ENCODE measurements at regions not wholly inside any gene's neighbourhood (a gene's known extent, or its start where the extent isn't known, plus 50 kb on each side); places are given as distances from the start of the nearest gene placed in this dataset.

DNA sequence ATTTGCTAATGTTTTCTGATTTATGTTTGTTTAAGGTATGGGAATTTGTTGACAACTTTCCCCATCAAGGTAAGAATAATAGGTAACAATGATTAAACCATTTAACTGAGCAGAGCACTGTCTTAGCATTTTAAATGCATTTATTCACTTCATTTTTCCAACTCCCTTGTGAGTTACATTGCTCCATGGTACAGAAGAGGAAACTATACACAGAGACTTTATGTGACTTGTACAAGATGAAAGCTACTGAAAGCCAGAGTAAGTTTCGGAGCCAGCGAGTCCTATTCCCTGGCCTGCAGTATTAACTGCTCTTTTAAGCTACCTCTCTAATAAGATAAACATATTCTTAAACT is 708.8 kb downstream of the HDGFL1 start:
- TF ChIP-seq, protein P1, sequence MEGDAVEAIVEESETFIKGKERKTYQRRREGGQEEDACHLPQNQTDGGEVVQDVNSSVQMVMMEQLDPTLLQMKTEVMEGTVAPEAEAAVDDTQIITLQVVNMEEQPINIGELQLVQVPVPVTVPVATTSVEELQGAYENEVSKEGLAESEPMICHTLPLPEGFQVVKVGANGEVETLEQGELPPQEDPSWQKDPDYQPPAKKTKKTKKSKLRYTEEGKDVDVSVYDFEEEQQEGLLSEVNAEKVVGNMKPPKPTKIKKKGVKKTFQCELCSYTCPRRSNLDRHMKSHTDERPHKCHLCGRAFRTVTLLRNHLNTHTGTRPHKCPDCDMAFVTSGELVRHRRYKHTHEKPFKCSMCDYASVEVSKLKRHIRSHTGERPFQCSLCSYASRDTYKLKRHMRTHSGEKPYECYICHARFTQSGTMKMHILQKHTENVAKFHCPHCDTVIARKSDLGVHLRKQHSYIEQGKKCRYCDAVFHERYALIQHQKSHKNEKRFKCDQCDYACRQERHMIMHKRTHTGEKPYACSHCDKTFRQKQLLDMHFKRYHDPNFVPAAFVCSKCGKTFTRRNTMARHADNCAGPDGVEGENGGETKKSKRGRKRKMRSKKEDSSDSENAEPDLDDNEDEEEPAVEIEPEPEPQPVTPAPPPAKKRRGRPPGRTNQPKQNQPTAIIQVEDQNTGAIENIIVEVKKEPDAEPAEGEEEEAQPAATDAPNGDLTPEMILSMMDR (IDR thresholded peaks at IDR 0.05), result no peak
- no peak for TF ChIP-seq POLR2A (IDR thresholded peaks at IDR 0.05)
